ENCODE measurements at regions not wholly inside any gene's neighbourhood (a gene's known extent, or its start where the extent isn't known, plus 50 kb on each side); places are given as distances from the start of the nearest gene placed in this dataset.

DNA sequence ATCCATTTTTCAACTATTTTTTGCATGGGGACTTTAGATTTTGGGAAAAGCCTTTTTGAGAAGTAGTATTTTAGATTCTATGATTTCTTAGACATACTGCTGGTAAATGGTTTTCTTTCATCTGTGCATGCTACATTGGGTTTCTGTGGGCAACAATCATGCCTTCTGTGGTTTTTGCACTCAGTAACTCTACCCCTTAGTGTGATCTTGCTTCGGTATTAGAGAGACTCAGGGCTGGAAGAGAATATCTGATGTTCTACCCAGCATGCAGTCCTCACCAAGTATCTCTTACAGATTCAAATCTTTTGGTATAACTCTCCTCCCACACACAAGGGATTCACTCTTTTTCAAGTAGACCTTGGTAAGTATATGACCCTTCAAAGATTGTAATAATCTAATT, 183.0 kb downstream of the PMAIP1 start:
- H3K27ac ChIP-seq, result no peak overlapping the region
- no peak for TF ChIP-seq ZFX (IDR thresholded peaks at IDR 0.05)
- TF ChIP-seq, protein P1, sequence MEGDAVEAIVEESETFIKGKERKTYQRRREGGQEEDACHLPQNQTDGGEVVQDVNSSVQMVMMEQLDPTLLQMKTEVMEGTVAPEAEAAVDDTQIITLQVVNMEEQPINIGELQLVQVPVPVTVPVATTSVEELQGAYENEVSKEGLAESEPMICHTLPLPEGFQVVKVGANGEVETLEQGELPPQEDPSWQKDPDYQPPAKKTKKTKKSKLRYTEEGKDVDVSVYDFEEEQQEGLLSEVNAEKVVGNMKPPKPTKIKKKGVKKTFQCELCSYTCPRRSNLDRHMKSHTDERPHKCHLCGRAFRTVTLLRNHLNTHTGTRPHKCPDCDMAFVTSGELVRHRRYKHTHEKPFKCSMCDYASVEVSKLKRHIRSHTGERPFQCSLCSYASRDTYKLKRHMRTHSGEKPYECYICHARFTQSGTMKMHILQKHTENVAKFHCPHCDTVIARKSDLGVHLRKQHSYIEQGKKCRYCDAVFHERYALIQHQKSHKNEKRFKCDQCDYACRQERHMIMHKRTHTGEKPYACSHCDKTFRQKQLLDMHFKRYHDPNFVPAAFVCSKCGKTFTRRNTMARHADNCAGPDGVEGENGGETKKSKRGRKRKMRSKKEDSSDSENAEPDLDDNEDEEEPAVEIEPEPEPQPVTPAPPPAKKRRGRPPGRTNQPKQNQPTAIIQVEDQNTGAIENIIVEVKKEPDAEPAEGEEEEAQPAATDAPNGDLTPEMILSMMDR (conservative IDR thresholded peaks at IDR 0.05), result no peak

GRCh38 chr18:60082282-60082681, 182.5 kb downstream of the PMAIP1 start:
- no peak for TF ChIP-seq ZFX (IDR thresholded peaks at IDR 0.05)
- TF ChIP-seq, protein P1 (conservative IDR thresholded peaks at IDR 0.05), result no peak
- H3K27ac ChIP-seq, result no peak overlapping the region

DNA sequence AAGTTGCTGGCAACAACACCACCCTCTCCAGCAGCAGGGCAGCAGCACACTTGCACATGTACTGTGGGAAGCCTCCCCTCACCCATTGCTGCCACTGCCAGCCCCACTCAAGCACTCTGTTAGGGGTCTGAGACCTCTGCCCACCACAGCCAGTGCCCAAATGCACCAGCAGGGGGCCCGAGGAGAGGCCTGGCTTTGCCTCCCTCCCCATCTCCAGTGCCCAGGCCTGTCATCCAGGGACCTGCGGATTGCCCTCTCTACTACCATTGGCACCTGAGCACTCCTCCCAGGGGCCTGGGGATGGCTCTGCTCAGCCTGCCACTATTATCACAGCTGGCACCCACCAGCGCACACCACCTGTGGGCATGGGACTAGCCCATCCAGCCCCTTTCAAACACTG, 175.7 kb downstream of the PMAIP1 start:
- no peak overlapping the region for H3K27ac ChIP-seq
- TF ChIP-seq, protein P1 (conservative IDR thresholded peaks at IDR 0.05), result no peak; the same call in 1 of the 2 replicates
- TF ChIP-seq ZFX (IDR thresholded peaks at IDR 0.05), result no peak

GRCh38 chr18:60070631-60071030, 170.8 kb downstream of the PMAIP1 start:
- TF ChIP-seq, protein P1 (conservative IDR thresholded peaks at IDR 0.05), result no peak
- TF ChIP-seq ZFX (IDR thresholded peaks at IDR 0.05), result no peak
- no peak overlapping the region for H3K27ac ChIP-seq

- no peak overlapping the region for H3K27ac ChIP-seq
- no peak for TF ChIP-seq ZFX (IDR thresholded peaks at IDR 0.05)
- TF ChIP-seq, protein P1 (conservative IDR thresholded peaks at IDR 0.05), result 0 out of 2 replicates have a peak, but pooled peaks have one; percentile 12
These were observed 169.3 kb downstream of the PMAIP1 start for GRCh38 chr18:60069145-60069544.

DNA sequence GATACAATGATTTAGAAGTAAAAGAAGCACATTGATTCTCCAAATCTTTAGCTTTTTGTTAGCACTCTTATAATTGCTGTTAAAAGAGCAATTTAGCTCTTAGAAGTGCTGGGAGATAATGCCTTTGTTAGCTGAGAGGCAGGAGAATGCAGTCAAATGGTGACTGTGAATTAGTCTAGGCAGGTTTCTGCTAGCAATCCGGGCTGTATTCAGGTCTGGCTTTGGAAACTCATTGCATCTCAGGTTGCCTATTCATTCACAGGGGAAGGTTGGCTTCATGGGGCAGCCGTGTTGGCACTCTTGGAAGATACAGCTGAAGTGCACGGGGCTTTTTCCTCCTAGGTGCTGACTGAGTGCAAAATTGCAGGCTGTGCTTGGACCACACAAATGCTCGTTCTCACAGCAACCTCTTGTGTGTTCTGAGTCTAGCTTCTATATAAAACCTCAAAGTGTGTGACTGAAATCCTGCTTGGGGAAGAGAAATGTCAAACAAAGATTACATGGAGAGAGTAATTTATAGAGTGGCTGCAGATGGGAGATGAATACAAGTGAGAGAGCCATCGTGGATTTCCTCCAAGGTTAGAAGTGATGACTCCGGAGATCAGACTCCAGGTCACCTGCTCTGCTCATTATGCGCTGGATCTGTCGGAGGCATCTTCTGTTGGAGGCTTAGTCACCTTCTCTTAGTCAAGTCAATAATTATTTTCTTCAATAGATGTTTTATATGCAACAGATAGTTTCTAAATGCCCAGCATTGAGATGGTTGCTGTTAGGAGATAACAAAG, 167.8 kb downstream of the PMAIP1 start:
- no peak for TF ChIP-seq ZFX (IDR thresholded peaks at IDR 0.05)
- TF ChIP-seq, protein P1 (conservative IDR thresholded peaks at IDR 0.05), result no peak
- no peak overlapping the region for H3K27ac ChIP-seq

DNA sequence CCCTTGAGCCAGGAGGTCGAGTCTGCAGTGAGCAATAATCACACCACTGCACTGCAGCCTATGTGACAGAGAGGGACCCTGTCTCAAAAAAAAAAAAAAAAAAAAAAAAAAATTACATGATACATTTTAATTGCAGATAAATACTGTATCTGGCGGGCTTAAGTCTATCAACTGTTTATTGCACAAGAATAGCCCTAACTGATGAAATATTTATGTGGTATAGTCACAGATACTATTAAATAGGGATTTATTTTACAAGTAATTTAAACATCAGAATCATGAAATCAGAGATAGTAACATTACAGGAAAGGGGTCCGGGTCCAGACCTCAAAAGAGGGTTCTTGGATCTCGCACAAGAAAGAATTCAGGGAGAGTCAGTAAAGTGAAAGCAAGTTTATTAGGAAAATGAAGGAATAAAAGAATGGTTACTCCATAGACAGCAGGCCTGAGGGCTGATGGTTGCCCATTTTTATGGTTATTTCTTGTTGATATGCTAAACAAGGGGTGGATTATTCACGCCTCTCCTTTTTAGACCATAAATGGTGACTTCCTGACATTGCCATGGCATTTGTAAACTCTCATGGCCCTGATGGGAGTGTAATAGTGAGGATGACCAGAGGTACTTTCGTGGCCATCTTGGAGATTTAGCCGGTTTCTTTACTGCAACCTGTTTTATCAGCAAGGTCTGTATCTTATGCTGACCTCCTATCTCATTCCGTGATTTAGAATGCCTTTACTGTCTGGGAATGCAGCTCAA, 166.6 kb downstream of the PMAIP1 start:
- TF ChIP-seq ZFX (IDR thresholded peaks at IDR 0.05), result no peak
- TF ChIP-seq, protein P1 (conservative IDR thresholded peaks at IDR 0.05), result no peak
- no peak overlapping the region for H3K27ac ChIP-seq

Data from C4-2B (cell line).